NCI-H2196 (cell line): ENCODE measurements at regions not wholly inside any gene's neighbourhood (a gene's known extent, or its start where the extent isn't known, plus 50 kb on each side); places are given as distances from the start of the nearest gene placed in this dataset.
"Not testable (repeated sequence)": the region's sequence is repeated elsewhere in the genome, so short reads cannot be mapped to it uniquely, and the experiment has no call there.

Experiments
- DNase-seq: peaks from one replicate; lab custom pipeline; 2025; ENCODE audit not compliant: unreplicated experiment; lab: John Stamatoyannopoulos, UW

- no peak for DNase-seq
Observed at GRCh38 chr5:21613971-21614488, 1239.1 kb downstream of the CDH12 start.

- no peak for DNase-seq
Observed at GRCh38 chr5:21603796-21604195, 1249.3 kb downstream of the CDH12 start.

- no peak for DNase-seq
Observed at GRCh38 chr5:21594566-21594965, 1258.6 kb downstream of the CDH12 start.

GRCh38 chr5:21593261-21593660, 1259.9 kb downstream of the CDH12 start:
- no peak for DNase-seq

GRCh38 chr5:21581508-21581907, 1271.6 kb downstream of the CDH12 start:
- DNase-seq = no peak

GRCh38 chr5:21574961-21575360, 1278.2 kb downstream of the CDH12 start:
- no peak for DNase-seq

- no peak for DNase-seq
Observed at GRCh38 chr5:21574438-21574837, 1278.7 kb downstream of the CDH12 start.

GRCh38 chr5:21573416-21574314, 1279.5 kb downstream of the CDH12 start:
- no peak for DNase-seq

GRCh38 chr5:21571196-21571595, 1281.9 kb downstream of the CDH12 start:
- DNase-seq = not testable (repeated sequence)

GRCh38 chr5:21559109-21559508, 1294.0 kb downstream of the CDH12 start:
- DNase-seq = not testable (repeated sequence)

GRCh38 chr5:21552263-21552662, 1300.9 kb downstream of the CDH12 start:
- not testable (repeated sequence) for DNase-seq

- not testable (repeated sequence) for DNase-seq
Observed at GRCh38 chr5:21550916-21551315, 1302.2 kb downstream of the CDH12 start.

- not testable (repeated sequence) for DNase-seq
Observed at GRCh38 chr5:21547656-21548055, 1305.5 kb downstream of the CDH12 start.

GRCh38 chr5:21535114-21535513, 1318.0 kb downstream of the CDH12 start:
- DNase-seq = not testable (repeated sequence)

GRCh38 chr5:21521157-21521556, 1332.0 kb downstream of the CDH12 start:
- DNase-seq = not testable (repeated sequence)

GRCh38 chr5:21496926-21497325, 1356.2 kb downstream of the CDH12 start:
- DNase-seq = not testable (repeated sequence)

- not testable (repeated sequence) for DNase-seq
Observed at GRCh38 chr5:21496056-21496455, 1357.1 kb downstream of the CDH12 start.

GRCh38 chr5:21495235-21495634, 1357.9 kb downstream of the CDH12 start:
- DNase-seq = not testable (repeated sequence)

GRCh38 chr5:21494033-21494432, 1359.1 kb downstream of the CDH12 start:
- not testable (repeated sequence) for DNase-seq

- DNase-seq = not testable (repeated sequence)
Observed at GRCh38 chr5:21491182-21491581, 1362.0 kb downstream of the CDH12 start.

- DNase-seq = not testable (repeated sequence)
Observed at GRCh38 chr5:21488828-21489227, 1364.3 kb downstream of the CDH12 start.

- DNase-seq = not testable (repeated sequence)
Observed at GRCh38 chr5:21485458-21486000, 1367.6 kb downstream of the CDH12 start.
